ENCODE measurements at regions not wholly inside any gene's neighbourhood (a gene's known extent, or its start where the extent isn't known, plus 50 kb on each side); places are given as distances from the start of the nearest gene placed in this dataset.
A peak's percentile ranks its signal among the peaks of the same experiment; 100 is the strongest.

DNA sequence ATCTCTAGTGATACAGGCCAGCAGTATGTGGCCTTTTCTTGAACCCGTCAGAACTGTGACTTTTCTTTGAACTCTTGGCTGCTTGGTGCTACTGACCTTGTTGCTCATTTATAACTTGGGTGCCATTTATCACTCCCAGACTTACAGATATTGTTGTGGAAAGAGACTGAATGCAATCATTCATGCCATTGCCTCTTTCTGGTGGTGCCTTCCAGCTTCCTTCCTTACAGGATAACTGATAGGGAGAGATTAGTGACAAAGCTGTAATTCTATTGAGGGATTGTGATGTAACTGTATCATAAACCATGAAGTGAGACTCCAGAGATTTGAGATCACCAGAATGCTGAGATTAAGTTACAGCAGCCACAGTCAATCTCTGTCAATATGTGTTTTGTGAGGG, 256.5 kb downstream of the USP25 start:
- TF ChIP-seq, protein P1, sequence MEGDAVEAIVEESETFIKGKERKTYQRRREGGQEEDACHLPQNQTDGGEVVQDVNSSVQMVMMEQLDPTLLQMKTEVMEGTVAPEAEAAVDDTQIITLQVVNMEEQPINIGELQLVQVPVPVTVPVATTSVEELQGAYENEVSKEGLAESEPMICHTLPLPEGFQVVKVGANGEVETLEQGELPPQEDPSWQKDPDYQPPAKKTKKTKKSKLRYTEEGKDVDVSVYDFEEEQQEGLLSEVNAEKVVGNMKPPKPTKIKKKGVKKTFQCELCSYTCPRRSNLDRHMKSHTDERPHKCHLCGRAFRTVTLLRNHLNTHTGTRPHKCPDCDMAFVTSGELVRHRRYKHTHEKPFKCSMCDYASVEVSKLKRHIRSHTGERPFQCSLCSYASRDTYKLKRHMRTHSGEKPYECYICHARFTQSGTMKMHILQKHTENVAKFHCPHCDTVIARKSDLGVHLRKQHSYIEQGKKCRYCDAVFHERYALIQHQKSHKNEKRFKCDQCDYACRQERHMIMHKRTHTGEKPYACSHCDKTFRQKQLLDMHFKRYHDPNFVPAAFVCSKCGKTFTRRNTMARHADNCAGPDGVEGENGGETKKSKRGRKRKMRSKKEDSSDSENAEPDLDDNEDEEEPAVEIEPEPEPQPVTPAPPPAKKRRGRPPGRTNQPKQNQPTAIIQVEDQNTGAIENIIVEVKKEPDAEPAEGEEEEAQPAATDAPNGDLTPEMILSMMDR (IDR thresholded peaks at IDR 0.05; ENCODE audit: low read depth, low read length, missing control alignments) = no peak
- DNase-seq (ENCODE audit: low read depth) = no peak
- in situ Hi-C loops (cut with HindIII; ENCODE audit: low sequenced_read_pairs) = no loop called here

DNA sequence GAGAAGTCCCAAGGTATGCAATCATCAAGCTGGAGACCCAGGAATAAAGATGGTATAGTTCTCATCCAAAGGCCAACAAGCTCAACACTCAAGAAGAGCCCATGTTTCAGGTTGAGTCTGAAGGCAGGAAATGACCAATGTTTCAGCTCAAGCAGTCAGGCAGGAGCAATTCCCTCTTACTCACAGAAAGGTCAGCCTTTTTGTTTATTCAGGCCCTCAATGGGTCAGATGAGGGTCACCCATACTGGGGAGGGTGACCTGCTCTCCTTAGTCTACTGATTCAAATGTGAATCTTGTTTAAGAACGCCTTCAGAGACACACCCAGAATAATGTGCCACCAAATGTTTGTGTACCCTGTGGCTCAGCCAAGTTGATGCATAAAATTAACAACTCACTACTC, 262.4 kb downstream of the USP25 start:
- no peak overlapping the region for H3K4me3 ChIP-seq (ENCODE audit: low read depth, low read length)
- DNase-seq (ENCODE audit: low read depth) = no peak
- TF ChIP-seq, protein P1 (IDR thresholded peaks at IDR 0.05; ENCODE audit: low read depth, low read length, missing control alignments) = no peak
- in situ Hi-C loops (cut with HindIII; ENCODE audit: low sequenced_read_pairs) = no loop called here

More for the DNA sequence above, 256.5 kb downstream of the USP25 start:
- H3K4me3 ChIP-seq (ENCODE audit: low read depth, low read length) = no peak overlapping the region

DNA sequence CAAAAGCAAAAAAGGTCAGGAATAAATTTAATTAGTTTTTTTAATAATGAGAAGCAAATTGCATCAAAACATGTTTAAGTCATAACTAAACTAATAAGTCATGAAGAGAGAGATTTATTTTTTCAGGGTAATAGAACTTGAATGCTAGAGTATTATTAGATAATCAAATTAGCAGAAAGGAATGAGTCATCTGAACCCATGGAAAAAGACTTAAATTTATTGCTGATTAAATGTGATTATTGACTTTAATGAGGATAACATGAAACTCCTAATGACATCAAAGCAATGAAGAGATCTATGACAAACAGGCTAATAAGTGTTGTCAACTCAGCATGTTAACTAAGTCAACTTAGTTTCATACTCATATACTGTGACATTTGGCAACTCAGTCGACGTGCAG, 264.2 kb downstream of the USP25 start:
- in situ Hi-C loops (cut with HindIII; ENCODE audit: low sequenced_read_pairs) = no loop called here
- TF ChIP-seq, protein P1 (IDR thresholded peaks at IDR 0.05; ENCODE audit: low read depth, low read length, missing control alignments) = no peak
- no peak overlapping the region for H3K4me3 ChIP-seq (ENCODE audit: low read depth, low read length)
- no peak for DNase-seq (ENCODE audit: low read depth)

DNA sequence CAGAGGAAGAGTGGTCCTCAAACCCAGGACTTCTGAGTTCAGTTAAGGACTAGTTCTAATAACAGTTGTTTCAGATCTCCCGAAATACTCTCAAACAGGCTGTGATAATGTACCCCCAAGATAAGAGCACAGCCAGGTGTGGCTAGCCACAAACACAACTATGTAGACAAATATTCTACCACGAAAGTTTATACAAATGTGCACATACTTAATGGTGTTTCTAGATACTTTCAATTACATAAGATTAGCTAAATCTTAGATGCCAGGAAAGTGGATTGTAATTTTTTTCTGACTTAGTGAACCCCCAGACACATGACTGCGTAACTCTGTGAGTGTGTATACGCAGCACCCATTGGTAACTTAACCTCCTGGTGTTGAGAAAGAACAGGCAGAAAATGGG, 270.0 kb downstream of the USP25 start:
- TF ChIP-seq, protein P1 (IDR thresholded peaks at IDR 0.05; ENCODE audit: low read depth, low read length, missing control alignments) = no peak
- no peak overlapping the region for H3K4me3 ChIP-seq (ENCODE audit: low read depth, low read length)
- DNase-seq (ENCODE audit: low read depth) = no peak
- in situ Hi-C loops (cut with HindIII; ENCODE audit: low sequenced_read_pairs) = no loop called here

DNA sequence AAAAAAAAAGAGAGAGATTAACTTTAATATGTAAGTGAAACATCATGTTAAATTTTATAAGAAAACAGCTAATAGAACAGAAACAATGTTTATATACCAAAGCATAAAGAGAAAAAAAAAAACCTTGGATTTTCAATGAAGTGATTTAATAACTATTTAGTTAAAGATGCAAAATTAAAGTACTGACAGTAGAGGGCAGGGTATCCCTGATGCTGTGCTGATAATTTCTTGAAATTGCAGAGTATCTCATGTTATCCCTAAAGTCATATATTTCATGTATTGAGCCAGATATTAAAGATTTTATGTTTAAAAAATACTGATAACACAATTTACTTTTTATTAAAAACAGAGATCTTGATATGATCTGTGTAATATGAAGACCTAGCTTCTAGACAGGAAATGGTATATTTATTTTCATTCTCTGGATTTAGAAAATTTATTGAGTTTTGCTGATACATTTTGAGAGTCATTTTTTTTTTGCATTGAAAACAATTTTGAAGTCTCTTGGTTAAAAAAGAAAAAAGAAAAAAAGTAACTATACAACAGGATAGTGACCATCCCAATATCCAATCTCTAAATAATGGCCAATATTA, 273.2 kb downstream of the USP25 start:
- in situ Hi-C loops (cut with HindIII; ENCODE audit: low sequenced_read_pairs) = no loop called here
- DNase-seq (ENCODE audit: low read depth) = peak; percentile 29
- no peak overlapping the region for H3K4me3 ChIP-seq (ENCODE audit: low read depth, low read length)
- TF ChIP-seq, protein P1 (IDR thresholded peaks at IDR 0.05; ENCODE audit: low read depth, low read length, missing control alignments) = peak; percentile 48

DNA sequence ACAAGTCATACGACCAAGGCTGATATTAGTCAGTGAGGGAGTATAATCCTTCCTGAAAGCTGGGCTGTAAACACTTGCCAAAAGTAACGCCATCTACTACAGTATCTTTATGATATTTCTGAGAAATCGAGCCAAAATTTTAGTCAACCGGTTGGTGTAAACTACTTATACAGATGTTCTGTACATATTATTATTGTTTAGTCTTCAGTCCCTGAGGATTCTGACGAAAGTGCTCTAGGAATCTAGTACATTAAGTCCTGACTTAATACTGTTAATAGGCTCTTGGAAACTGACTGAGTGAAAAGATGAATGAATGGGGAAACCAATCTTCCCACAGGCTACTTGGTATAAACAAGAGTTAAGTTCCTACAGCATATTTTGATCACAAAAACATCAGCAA, 274.3 kb downstream of the USP25 start:
- TF ChIP-seq, protein P1 (IDR thresholded peaks at IDR 0.05; ENCODE audit: low read depth, low read length, missing control alignments) = no peak
- DNase-seq (ENCODE audit: low read depth) = no peak
- in situ Hi-C loops (cut with HindIII; ENCODE audit: low sequenced_read_pairs) = no loop called here
- no peak overlapping the region for H3K4me3 ChIP-seq (ENCODE audit: low read depth, low read length)

Measured in astrocyte of the cerebellum (primary cell).